ENCODE measurements at regions not wholly inside any gene's neighbourhood (a gene's known extent, or its start where the extent isn't known, plus 50 kb on each side); places are given as distances from the start of the nearest gene placed in this dataset.

DNA sequence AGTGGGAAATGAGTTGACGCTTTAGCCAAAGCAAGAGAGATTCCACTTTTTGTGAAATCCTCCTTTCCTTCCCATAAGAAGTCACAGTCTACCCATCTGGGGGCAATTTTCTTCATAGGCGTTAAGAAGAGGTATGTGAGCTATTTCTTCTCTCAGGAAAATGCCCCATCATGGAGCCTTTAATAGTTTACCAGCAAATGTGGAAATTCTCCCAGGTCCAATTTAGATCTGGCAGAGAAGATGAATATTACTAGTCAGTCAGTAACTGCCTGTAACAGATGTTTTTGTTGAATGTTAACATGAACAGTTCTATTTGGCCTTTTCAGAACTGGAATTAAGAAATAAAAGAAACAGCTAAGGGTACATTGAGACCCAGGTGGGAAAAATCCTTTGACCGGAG lies 156.4 kb upstream of the RFX3 start:
- TF ChIP-seq POLR2A (IDR thresholded peaks at IDR 0.05), result no peak
- TF ChIP-seq CTCF (IDR thresholded peaks at IDR 0.05), result no peak

Measured in lower leg skin (tissue), 3 donors.